HepG2 (cell line): ENCODE measurements at regions not wholly inside any gene's neighbourhood (a gene's known extent, or its start where the extent isn't known, plus 50 kb on each side); places are given as distances from the start of the nearest gene placed in this dataset.

ENCODE experiments used
- ATAC-seq: fragments of 200-7000 bp; cut with Tn5 transposase; 3 replicates; pipeline ENCODE4 v1.9.1; 2020; ENCODE audit warnings: mild to moderate bottlenecking, moderate library complexity
- BruUV-seq: library from RNA; stranded (reverse); fragments of 400-500 nt; replicated peaks from 2 replicates; lab custom pipeline; 2021; lab: Mats Ljungman, UMichigan
- CTCF ChIA-PET: fragments of 300-600 bp; formaldehyde crosslinking; extraction: SDS; loops from one replicate; lab custom pipeline; 2021; ENCODE audit warnings: low total read pairs, inconsistent platforms, low intra/inter-chr PET ratio; lab: Yijun Ruan, JAX
- POLR2A ChIA-PET: fragments of 350-600 bp; sonication (Branson Sonifier 250); formaldehyde crosslinking; loops from one replicate; lab custom pipeline; 2020; ENCODE audit warnings: antibody characterized with exemption, inconsistent platforms; lab: Yijun Ruan, JAX
- DNase-seq: peaks from one replicate; pipeline ENCODE4 v3.0.0-alpha.2; 2015; ENCODE audit warnings: low spot score
- FAIRE-seq: peaks from 3 replicates; lab custom pipeline; 2011; peaks lifted over from hg19 to GRCh38; lab: Jason Lieb, UNC
- H2AFZ ChIP-seq: one replicate; pipeline ENCODE4 v1.6.1; 2011; ENCODE audit warnings: low read length, inconsistent platforms
- H3K27ac ChIP-seq: fragments of 300-600 bp; 3 replicates; pipeline ENCODE4 v1.8.0; 2011; ENCODE audit warnings: mixed run types, mild to moderate bottlenecking, mixed read lengths, low read length, inconsistent platforms; ENCODE audit not compliant: insufficient read depth; ENCODE audit errors: extremely low read length
- H3K27me3 ChIP-seq, 2 experiments: fragments of 200-600 bp in 1 of 2; 2 replicates in 1 of 2; 3 replicates in 1 of 2; pipeline versions ENCODE4 v1.6.0 to v1.8.0; 2011; ENCODE audit warnings: low read length in 2 of 2, mild to moderate bottlenecking in 2 of 2, moderate library complexity in 2 of 2, inconsistent platforms in 1 of 2; ENCODE audit not compliant: insufficient read depth in 2 of 2, control insufficient read depth in 1 of 2
- H3K36me3 ChIP-seq, 2 experiments: fragments of 200-600 bp in 1 of 2; replicated peaks in 1 of 2; 2 replicates in 1 of 2; 3 replicates in 1 of 2; pipeline versions ENCODE4 v1.5.1 to v1.8.0; 2011; ENCODE audit warnings: low read length in 2 of 2, inconsistent platforms in 1 of 2; ENCODE audit not compliant: insufficient read depth in 2 of 2, control insufficient read depth in 1 of 2
- H3K4me1 ChIP-seq: 2 replicates; pipeline ENCODE4 v1.5.1; 2012; ENCODE audit warnings: low read length, inconsistent platforms; ENCODE audit not compliant: insufficient read depth
- H3K4me2 ChIP-seq: 2 replicates; pipeline ENCODE4 v1.6.0; 2011; ENCODE audit warnings: low read depth, low read length, inconsistent platforms
- H3K4me3 ChIP-seq, 3 experiments: fragments of 200-600 bp in 1 of 3; sonication (generic), shearing (Covaris generic) in 1 of 3; replicated peaks in 1 of 3; 2 replicates each; pipeline ENCODE4 v1.5.1; 2011 to 2016; ENCODE audit warnings: low read length in 3 of 3, inconsistent platforms in 2 of 3, low read depth in 2 of 3, mild to moderate bottlenecking in 2 of 3, control low read depth in 1 of 3, mixed read lengths in 1 of 3; ENCODE audit not compliant: insufficient read depth in 1 of 3
- H3K79me2 ChIP-seq: one replicate; pipeline ENCODE4 v1.6.1; 2011; ENCODE audit warnings: low read length, inconsistent platforms; ENCODE audit not compliant: insufficient read depth
- H3K9ac ChIP-seq: 2 replicates; pipeline ENCODE4 v1.6.0; 2011; ENCODE audit warnings: mild to moderate bottlenecking, low read depth, low read length, inconsistent platforms; ENCODE audit not compliant: insufficient read depth
- H3K9me3 ChIP-seq: 2 replicates; pipeline ENCODE4 v1.5.1; 2012; ENCODE audit warnings: mild to moderate bottlenecking, low read length
- H4K20me1 ChIP-seq: 2 replicates; pipeline ENCODE4 v1.6.0; 2011; ENCODE audit warnings: inconsistent platforms, mild to moderate bottlenecking, low read length, moderate library complexity; ENCODE audit not compliant: insufficient read depth
- FOXO1 ChIP-seq: sonication (generic); formaldehyde crosslinking; IDR thresholded peaks from 2 replicates; pipeline ENCODE4 v1.4.0; 2020; ENCODE audit warnings: missing genetic modification reagents
- KDM3A ChIP-seq: IDR thresholded peaks from 2 replicates; pipeline ENCODE4 v1.6.1; 2018; ENCODE audit warnings: low read depth, missing compliant biosample characterization
- MEIS1 ChIP-seq: sonication (generic); formaldehyde crosslinking; IDR thresholded peaks from 2 replicates; pipeline ENCODE4 v1.9.0; 2021; ENCODE audit warnings: mild to moderate bottlenecking, missing genetic modification reagents, moderate library complexity, borderline replicate concordance
- MEIS2 ChIP-seq: sonication (generic); formaldehyde crosslinking; IDR thresholded peaks from 2 replicates; pipeline ENCODE4 v1.9.0; 2021; ENCODE audit warnings: mild to moderate bottlenecking, missing genetic modification reagents
- NCOA1 ChIP-seq: sonication (generic); formaldehyde crosslinking; IDR thresholded peaks from 2 replicates; pipeline ENCODE4 v1.9.0; 2021; ENCODE audit warnings: missing genetic modification reagents
- TOPORS ChIP-seq: sonication (generic); formaldehyde crosslinking; IDR thresholded peaks from 2 replicates; pipeline ENCODE4 v1.8.0; 2023; ENCODE audit warnings: mild to moderate bottlenecking, missing genetic modification reagents
- ZFP82 ChIP-seq: sonication (generic); formaldehyde crosslinking; IDR thresholded peaks from 2 replicates; pipeline ENCODE4 v1.5.1; 2020; ENCODE audit warnings: mild to moderate bottlenecking, missing genetic modification reagents, borderline replicate concordance
- ZNF160 ChIP-seq: sonication (generic); formaldehyde crosslinking; IDR thresholded peaks from 2 replicates; pipeline ENCODE4 v1.8.0; 2022; ENCODE audit warnings: mild to moderate bottlenecking, inconsistent platforms, missing genetic modification reagents
- ZNF367 ChIP-seq: sonication (generic); formaldehyde crosslinking; IDR thresholded peaks from 2 replicates; pipeline ENCODE4 v1.4.0; 2020; ENCODE audit warnings: missing genetic modification reagents, borderline replicate concordance
- ZNF562 ChIP-seq: sonication (generic); formaldehyde crosslinking; IDR thresholded peaks from 2 replicates; pipeline ENCODE4 v1.8.0; 2022; ENCODE audit warnings: missing genetic modification reagents, borderline replicate concordance
- WGBS: methylation state at CpG from one replicate; pipeline ENCODE4 v1.1.6; 2017; ENCODE audit warnings: low lambda C conversion rate; 5-methylcytosine and 5-hydroxymethylcytosine counted together
- in situ Hi-C: cut with HindIII; loops from 2 replicates; pipeline ENCODE4 v1.10.0; 2017; ENCODE audit warnings: low pct_unique_long_range_greater_than_20kb; ENCODE audit not compliant: extremely low pct_ligation_motif_present
- intact Hi-C: fragments of 100-400 bp; cut with micrococcal nuclease; formaldehyde crosslinking; loops from one replicate; pipeline ENCODE4 v1.10.0; 2022; ENCODE audit not compliant: unreplicated experiment
- TF ChIP-seq, protein P1 (sequence below): sonication (generic); formaldehyde crosslinking; IDR thresholded peaks from 2 replicates; pipeline ENCODE4 v1.4.0; 2020; ENCODE audit warnings: low read depth, missing genetic modification reagents
- TF ChIP-seq, protein P2 (sequence below): sonication (generic); formaldehyde crosslinking; IDR thresholded peaks from 2 replicates; pipeline ENCODE4 v1.5.0; 2020; ENCODE audit warnings: mild to moderate bottlenecking, low read depth, missing genetic modification reagents, borderline replicate concordance
- TF ChIP-seq, protein P3 (sequence below): sonication (generic); formaldehyde crosslinking; IDR thresholded peaks from 2 replicates; pipeline ENCODE4 v1.4.0; 2020; ENCODE audit warnings: missing genetic modification reagents

DNA sequence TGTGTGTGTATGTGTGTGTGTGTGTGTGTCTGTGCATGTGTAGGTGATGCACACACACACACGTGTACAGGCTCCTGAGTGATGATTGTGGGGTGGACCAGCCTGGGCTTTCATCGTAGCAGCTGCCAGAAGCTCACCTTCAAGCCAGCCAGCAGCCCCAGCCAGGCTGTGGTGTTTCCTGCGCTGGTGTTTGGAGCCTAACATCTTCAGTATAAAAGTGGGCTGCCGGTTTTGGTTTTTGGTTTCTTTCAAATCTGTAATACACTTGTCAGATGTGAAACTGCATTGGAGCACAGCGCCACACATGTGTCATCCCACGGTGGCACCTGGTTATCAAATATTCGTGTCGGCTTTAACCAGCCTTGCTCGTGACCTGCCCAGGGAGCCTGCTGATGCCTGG is 114.2 kb downstream of the OLFM1 start:
- H3K27ac ChIP-seq: no peak overlapping the region
- H3K36me3 ChIP-seq: no peaks in the 10 kb centered on the region
- H4K20me1 ChIP-seq: no peaks in the 10 kb centered on the region
- intact Hi-C loops: no loop called here
- peaks cover 4 to 37% of the 10 kb centered on the region in 2 experiments; a peak in 3 of 5 replicates for H3K27me3 ChIP-seq
- ChIA-PET CTCF (no interaction called here), POLR2A (no interaction called here)
- no peak for DNase-seq
- no peak overlapping the region for H3K4me2 ChIP-seq
- FAIRE-seq: no peak
- no peaks in the 10 kb centered on the region for H3K9me3 ChIP-seq
- H3K4me3 ChIP-seq: no peak overlapping the region
- no peak overlapping the region for H2AFZ ChIP-seq
- no peak for TF ChIP-seq TOPORS (CRISPR knock-in tag)
- no peak for ATAC-seq
- WGBS: 28% methylated on average over 7 of the region's 9 CpGs
- no peaks in the 10 kb centered on the region for H3K79me2 ChIP-seq
- in situ Hi-C loops: no loop called here
- no peak overlapping the region for H3K9ac ChIP-seq
- BruUV-seq: no TSS peak
- no peaks in the 10 kb centered on the region for H3K4me1 ChIP-seq

DNA sequence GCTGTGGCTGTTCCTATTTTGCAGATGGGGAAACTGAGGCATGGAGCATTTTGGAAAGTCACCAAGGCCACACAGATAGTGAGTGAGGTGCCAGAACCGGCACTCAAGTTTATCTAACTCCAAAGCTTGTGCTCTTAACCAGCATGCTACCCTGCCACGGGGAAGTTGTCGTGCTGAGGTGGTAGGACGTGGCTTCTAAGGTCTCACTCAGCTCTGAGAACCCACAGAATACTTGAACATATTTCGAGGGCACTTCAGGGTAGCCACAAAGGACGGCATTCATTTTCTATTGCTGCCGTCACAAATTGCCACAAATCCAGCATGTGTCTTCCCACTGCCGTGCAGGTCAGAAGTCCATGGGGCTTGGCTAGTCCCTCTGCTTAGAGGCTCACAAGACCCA is 116.7 kb downstream of the OLFM1 start:
- H3K4me2 ChIP-seq: no peak overlapping the region
- H3K9ac ChIP-seq: no peak overlapping the region
- H2AFZ ChIP-seq: no peak overlapping the region
- H3K79me2 ChIP-seq: no peaks in the 10 kb centered on the region
- H3K4me1 ChIP-seq: no peaks in the 10 kb centered on the region
- H3K4me3 ChIP-seq: no peak overlapping the region
- BruUV-seq: no TSS peak
- no peaks in the 10 kb centered on the region for H4K20me1 ChIP-seq
- POLR2A ChIA-PET: no interaction called here
- H3K27ac ChIP-seq: no peak overlapping the region
- H3K27me3 ChIP-seq: peaks cover 2 to 14% of the 10 kb centered on the region in 2 experiments; a peak in 3 of 5 replicates
- TF ChIP-seq MEIS1 (CRISPR knock-in tag) (no peak), ZNF562 (CRISPR knock-in tag) (no peak), FOXO1 (CRISPR knock-in tag) (no peak), ZNF160 (no peak), ZFP82 (CRISPR knock-in tag) (no peak), MEIS2 (CRISPR knock-in tag) (no peak), ZNF367 (CRISPR knock-in tag) (no peak), NCOA1 (CRISPR knock-in tag) (no peak), KDM3A (CRISPR knock-in tag) (no peak)
- TF ChIP-seq, protein P1, sequence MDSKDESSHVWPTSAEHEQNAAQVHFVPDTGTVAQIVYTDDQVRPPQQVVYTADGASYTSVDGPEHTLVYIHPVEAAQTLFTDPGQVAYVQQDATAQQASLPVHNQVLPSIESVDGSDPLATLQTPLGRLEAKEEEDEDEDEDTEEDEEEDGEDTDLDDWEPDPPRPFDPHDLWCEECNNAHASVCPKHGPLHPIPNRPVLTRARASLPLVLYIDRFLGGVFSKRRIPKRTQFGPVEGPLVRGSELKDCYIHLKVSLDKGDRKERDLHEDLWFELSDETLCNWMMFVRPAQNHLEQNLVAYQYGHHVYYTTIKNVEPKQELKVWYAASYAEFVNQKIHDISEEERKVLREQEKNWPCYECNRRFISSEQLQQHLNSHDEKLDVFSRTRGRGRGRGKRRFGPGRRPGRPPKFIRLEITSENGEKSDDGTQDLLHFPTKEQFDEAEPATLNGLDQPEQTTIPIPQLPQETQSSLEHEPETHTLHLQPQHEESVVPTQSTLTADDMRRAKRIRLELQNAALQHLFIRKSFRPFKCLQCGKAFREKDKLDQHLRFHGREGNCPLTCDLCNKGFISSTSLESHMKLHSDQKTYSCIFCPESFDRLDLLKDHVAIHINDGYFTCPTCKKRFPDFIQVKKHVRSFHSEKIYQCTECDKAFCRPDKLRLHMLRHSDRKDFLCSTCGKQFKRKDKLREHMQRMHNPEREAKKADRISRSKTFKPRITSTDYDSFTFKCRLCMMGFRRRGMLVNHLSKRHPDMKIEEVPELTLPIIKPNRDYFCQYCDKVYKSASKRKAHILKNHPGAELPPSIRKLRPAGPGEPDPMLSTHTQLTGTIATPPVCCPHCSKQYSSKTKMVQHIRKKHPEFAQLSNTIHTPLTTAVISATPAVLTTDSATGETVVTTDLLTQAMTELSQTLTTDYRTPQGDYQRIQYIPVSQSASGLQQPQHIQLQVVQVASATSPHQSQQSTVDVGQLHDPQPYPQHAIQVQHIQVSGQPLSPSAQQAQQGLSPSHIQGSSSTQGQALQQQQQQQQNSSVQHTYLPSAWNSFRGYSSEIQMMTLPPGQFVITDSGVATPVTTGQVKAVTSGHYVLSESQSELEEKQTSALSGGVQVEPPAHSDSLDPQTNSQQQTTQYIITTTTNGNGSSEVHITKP: no peak
- TF ChIP-seq, protein P2, sequence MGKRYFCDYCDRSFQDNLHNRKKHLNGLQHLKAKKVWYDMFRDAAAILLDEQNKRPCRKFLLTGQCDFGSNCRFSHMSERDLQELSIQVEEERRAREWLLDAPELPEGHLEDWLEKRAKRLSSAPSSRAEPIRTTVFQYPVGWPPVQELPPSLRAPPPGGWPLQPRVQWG (CRISPR knock-in tag): no peak
- TF ChIP-seq, protein P3, sequence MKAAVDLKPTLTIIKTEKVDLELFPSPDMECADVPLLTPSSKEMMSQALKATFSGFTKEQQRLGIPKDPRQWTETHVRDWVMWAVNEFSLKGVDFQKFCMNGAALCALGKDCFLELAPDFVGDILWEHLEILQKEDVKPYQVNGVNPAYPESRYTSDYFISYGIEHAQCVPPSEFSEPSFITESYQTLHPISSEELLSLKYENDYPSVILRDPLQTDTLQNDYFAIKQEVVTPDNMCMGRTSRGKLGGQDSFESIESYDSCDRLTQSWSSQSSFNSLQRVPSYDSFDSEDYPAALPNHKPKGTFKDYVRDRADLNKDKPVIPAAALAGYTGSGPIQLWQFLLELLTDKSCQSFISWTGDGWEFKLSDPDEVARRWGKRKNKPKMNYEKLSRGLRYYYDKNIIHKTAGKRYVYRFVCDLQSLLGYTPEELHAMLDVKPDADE: no peak
- TF ChIP-seq, all 625 proteins: peak for 0
- H3K9me3 ChIP-seq: no peaks in the 10 kb centered on the region
- WGBS: 36% methylated on average over 5 of the region's 8 CpGs
- no peak for DNase-seq
- no peaks in the 10 kb centered on the region for H3K36me3 ChIP-seq
- intact Hi-C loops (no loop called here), in situ Hi-C loops (no loop called here)
- FAIRE-seq: no peak
- CTCF ChIA-PET: no interaction called here
- no peak for ATAC-seq
